OCI-LY1 (cell line): ENCODE measurements at regions not wholly inside any gene's neighbourhood (a gene's known extent, or its start where the extent isn't known, plus 50 kb on each side); places are given as distances from the start of the nearest gene placed in this dataset.

ENCODE experiments used
- CTCF ChIP-seq: fragments of 200-600 bp; sonication (generic), shearing (Covaris generic); IDR thresholded peaks from 2 replicates; pipeline ENCODE4 v1.5.1; 2017; ENCODE audit warnings: mild to moderate bottlenecking, antibody characterized with exemption, low read length, moderate library complexity, mixed read lengths
- EZH2 ChIP-seq: fragments of 200-600 bp; sonication (generic), shearing (Covaris generic); IDR thresholded peaks from 2 replicates; pipeline ENCODE4 v1.8.0; 2017; ENCODE audit warnings: borderline replicate concordance, mixed run types, mild to moderate bottlenecking, antibody characterized with exemption, low read length, moderate library complexity, mixed read lengths

GRCh38 chr15:25246641-25247406 lies 192.0 kb downstream of the UBE3A start:
- TF ChIP-seq CTCF: no peak
- TF ChIP-seq EZH2: no peak
